ENCODE measurements at regions not wholly inside any gene's neighbourhood (a gene's known extent, or its start where the extent isn't known, plus 50 kb on each side); places are given as distances from the start of the nearest gene placed in this dataset.

DNA sequence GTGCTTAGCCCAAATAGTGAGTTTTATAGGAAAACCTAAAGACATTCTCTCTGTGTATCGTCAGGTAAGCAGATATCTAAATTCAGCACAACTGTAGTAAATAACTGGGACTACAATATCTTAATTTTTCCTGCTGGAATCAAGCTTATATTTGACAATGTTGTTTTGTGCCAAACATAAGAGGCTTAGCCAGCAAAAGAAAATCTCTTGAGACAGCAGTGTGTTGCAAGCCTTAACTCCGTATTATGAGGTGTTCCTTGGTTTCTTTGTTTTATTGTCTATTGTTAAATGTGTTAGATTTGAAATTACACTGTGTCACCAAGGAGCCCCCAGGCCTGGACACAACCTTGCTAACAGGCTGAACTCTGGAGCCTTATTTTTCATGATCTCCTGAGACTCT, 1570.6 kb upstream of the GOT2 start:
- no peak overlapping the region for H3K4me3 ChIP-seq (ENCODE audit: low read depth, low read length)
- TF ChIP-seq, protein P1, sequence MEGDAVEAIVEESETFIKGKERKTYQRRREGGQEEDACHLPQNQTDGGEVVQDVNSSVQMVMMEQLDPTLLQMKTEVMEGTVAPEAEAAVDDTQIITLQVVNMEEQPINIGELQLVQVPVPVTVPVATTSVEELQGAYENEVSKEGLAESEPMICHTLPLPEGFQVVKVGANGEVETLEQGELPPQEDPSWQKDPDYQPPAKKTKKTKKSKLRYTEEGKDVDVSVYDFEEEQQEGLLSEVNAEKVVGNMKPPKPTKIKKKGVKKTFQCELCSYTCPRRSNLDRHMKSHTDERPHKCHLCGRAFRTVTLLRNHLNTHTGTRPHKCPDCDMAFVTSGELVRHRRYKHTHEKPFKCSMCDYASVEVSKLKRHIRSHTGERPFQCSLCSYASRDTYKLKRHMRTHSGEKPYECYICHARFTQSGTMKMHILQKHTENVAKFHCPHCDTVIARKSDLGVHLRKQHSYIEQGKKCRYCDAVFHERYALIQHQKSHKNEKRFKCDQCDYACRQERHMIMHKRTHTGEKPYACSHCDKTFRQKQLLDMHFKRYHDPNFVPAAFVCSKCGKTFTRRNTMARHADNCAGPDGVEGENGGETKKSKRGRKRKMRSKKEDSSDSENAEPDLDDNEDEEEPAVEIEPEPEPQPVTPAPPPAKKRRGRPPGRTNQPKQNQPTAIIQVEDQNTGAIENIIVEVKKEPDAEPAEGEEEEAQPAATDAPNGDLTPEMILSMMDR (IDR thresholded peaks at IDR 0.05; ENCODE audit: borderline replicate concordance, insufficient read depth, low read depth, low read length): no peak

DNA sequence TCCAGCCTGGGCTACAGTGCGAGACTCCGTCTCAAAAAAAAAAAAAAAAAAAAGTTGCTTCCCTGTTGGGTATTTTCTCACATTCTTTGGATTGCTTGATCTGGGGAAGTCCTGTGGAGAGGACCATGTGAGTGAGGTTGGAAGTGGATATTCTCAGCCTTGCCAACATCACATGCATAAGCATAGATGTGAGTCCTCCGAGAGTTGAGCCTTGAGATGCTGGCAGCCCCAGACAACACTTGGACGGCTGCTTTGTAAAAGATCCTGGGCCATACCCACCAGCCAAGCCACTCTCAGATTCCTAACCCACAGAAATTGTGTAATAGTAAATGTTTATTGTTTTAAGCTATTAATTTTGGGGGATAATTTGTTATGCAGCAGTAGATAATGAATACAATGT, 1570.0 kb upstream of the GOT2 start:
- TF ChIP-seq, protein P1 (IDR thresholded peaks at IDR 0.05; ENCODE audit: borderline replicate concordance, insufficient read depth, low read depth, low read length): no peak
- no peak overlapping the region for H3K4me3 ChIP-seq (ENCODE audit: low read depth, low read length)

DNA sequence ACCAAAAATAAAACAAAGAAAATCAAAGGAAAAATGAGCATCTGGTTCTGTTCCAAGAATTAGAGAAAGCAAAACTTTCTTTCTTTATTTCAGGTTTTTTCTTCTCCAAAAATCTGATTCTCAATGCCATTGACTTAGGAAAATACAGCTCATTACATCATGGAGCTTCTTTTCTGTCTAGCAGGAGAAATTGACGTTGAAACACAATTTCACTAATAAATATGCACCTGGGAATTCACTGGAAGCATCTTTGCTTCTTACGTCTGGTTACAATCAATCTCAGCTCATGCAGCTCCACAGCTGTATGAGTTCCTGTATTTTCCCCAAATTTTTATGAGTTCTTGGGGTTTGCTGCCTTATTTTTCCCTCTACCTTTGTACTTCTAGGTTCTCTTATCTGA, 1568.6 kb upstream of the GOT2 start:
- TF ChIP-seq, protein P1 (IDR thresholded peaks at IDR 0.05; ENCODE audit: borderline replicate concordance, insufficient read depth, low read depth, low read length): no peak
- H3K4me3 ChIP-seq (ENCODE audit: low read depth, low read length): no peak overlapping the region

DNA sequence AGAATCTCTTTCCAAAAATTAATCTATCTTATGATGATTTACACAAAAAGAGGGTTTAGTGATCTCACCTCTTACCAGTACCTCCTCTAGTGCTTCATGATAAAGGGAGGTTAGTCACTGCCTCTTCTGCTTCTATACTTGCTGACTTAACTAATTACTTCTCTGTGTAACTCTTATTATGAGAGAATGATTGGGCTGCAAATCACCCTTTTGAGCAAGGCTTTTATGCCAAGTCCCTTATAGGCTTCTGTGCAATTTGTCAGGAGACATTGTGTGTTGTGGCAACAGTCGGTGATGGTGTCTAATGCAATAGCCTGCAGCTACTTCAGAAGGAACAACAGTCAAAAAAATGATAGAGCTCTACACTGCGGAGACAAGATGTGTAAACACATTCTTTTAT, 1568.1 kb upstream of the GOT2 start:
- TF ChIP-seq, protein P1 (IDR thresholded peaks at IDR 0.05; ENCODE audit: borderline replicate concordance, insufficient read depth, low read depth, low read length): no peak
- no peak overlapping the region for H3K4me3 ChIP-seq (ENCODE audit: low read depth, low read length)

DNA sequence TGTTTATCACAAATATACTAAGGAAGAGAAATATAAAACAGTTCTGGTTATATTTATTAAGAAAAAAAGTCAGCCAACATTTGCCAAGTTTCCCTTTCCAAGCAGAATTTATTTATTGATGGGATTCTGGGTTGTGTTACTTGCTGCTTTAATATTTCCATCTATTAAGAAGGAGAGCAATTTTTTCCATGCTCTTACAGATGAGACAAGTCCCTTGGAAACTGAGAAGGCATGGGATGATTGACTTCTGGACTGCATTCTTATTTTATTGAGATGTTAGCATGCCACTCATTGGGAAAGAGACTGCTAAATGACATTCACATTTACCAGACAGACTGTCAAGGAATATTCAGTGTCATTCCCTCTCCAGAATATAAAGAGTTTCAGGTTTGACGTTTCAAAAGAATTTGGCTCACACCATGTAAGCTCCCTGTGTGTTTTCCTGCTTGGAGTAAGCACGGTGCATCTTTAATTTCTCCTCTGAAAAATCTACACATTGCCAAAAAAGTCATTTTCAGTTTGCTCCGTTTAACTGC, 1565.2 kb upstream of the GOT2 start:
- H3K4me3 ChIP-seq (ENCODE audit: low read depth, low read length): no peak overlapping the region
- TF ChIP-seq, protein P1 (IDR thresholded peaks at IDR 0.05; ENCODE audit: borderline replicate concordance, insufficient read depth, low read depth, low read length): no peak

DNA sequence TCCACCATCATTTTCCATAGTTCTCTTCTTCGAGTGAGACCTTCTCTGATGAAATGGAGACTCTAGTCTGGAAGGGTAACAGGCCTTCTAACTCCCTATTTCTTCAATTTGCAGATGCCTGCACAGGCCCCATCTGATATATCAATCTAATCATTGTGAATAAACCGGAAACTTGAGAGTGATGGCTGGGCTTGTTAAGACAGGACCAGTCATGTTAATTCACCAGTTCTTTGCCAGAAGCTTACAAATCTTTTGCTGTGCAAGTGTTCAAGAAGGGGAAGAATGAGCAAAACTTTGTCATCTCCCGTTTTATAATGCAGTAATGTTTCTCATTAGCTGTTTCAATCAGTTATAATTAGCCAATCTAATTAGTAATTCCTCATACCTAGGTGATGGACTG, 1561.3 kb upstream of the GOT2 start:
- TF ChIP-seq, protein P1 (IDR thresholded peaks at IDR 0.05; ENCODE audit: borderline replicate concordance, insufficient read depth, low read depth, low read length): no peak
- H3K4me3 ChIP-seq (ENCODE audit: low read depth, low read length): no peak overlapping the region

DNA sequence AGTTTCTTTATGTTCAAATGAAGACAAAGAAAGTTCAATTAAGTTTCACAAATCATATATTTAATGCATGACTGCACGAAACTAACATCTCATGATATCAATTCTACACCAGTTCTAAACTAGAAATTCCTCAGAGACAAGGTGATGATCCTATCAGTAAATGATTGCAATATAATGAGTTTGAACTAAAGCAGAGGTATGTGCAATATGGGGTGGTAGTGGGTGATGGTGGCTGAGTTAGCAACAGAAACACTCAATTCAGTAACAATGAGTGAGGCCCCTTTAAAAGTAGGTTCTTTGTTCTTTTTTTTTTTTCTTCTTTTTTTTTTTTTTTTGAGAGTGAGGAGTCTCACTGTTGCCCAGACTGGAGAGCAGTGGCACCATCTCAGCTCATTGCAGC, 1551.7 kb upstream of the GOT2 start:
- TF ChIP-seq, protein P1 (IDR thresholded peaks at IDR 0.05; ENCODE audit: borderline replicate concordance, insufficient read depth, low read depth, low read length): no peak
- H3K4me3 ChIP-seq (ENCODE audit: low read depth, low read length): no peak overlapping the region
